NCI-H2227 treated with DMSO at 0.1 percent for 48 hours (cell line): ENCODE measurements at regions not wholly inside any gene's neighbourhood (a gene's known extent, or its start where the extent isn't known, plus 50 kb on each side); places are given as distances from the start of the nearest gene placed in this dataset.

Experiments
- DNase-seq: peaks from one replicate; lab custom pipeline; 2025; lab: John Stamatoyannopoulos, UW

DNA sequence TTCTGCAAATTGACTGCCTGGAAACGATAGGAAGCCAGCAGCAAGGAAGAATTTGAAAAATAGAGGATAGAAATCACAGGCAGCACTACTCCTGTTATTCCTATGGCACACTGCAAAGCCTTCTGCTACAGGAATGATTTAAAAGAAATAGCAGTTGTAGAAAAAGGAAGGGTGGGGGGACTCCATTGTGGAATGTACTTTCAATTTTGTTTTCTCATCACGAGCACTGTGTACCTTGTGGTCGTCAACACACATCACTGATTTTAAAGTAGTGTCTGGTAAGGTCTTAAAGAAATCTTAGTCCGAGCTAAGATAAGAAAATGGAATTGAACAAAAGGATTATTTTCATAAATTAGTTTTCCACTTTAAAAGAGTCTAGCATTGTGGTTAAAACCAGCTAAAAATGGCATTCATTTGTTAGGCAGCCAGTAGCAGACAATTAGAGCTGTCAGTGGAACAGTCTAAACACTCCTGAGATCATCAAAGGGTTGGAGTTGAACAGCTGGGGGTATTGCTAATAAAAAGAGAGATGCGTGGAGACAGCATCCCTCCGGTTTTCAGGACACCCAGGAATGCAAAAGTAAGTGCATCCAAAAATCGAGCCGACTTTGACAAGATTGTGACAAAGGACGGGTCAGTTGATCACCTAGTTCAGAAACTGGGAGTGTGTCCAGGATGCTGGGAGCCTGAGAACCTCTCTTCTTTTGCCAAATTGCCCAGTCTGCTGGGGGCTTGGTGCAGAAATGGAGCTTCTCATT lies 97.8 kb upstream of the WWC1 start:
- no peak for DNase-seq

- no peak for DNase-seq
Measured at GRCh38 chr5:168195110-168195509, 96.3 kb upstream of the WWC1 start.

DNA sequence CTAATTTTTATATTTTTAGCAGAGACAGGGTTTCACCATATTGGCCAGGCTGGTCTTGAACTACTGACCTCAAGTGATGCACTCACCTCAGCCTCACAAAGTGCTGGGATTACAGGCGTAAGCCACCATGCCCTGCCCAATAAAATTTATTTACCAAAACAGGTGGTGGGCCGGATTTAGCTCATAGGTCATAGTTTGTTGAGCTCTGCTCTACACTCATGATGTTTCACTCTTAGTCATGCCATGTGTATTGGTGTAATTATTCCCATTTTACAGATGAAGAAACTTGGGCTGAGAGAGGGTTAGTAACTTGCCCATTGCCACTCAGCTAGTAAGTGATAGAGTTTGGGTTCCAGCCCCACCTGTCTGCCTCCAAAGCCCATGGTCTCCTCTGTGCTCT lies 93.1 kb upstream of the WWC1 start:
- DNase-seq, result no peak

- DNase-seq, result no peak
Measured at GRCh38 chr5:168202996-168203395, 88.4 kb upstream of the WWC1 start.

- DNase-seq, result no peak
Measured at GRCh38 chr5:168204165-168204564, 87.3 kb upstream of the WWC1 start.

GRCh38 chr5:168207450-168208029 lies 83.9 kb upstream of the WWC1 start:
- DNase-seq, result no peak

- no peak for DNase-seq
Measured at GRCh38 chr5:168209244-168209995, 82.0 kb upstream of the WWC1 start.

GRCh38 chr5:168209997-168210396 lies 81.4 kb upstream of the WWC1 start:
- no peak for DNase-seq

GRCh38 chr5:168211245-168211644 lies 80.2 kb upstream of the WWC1 start:
- DNase-seq, result no peak

GRCh38 chr5:168211936-168212335 lies 79.5 kb upstream of the WWC1 start:
- DNase-seq, result no peak

DNA sequence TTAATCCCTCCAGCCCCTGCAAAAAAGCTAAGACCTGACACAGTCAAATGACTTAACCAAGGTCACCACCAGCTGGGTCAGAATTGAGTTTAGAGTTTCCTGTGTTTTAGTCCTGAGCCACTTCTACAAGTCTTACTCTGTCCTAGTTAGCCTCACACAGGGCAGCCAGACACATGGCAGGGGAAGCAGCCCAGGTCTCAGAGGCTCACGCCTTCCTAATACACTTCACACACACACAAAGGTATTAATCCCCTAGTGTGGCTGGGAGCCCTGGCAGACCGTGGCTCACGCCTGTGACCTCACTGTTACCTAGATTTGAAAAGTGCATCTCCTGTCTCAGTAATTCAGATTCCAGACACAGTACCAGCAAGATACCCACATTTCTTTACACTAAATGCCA lies 77.4 kb upstream of the WWC1 start:
- DNase-seq, result no peak

GRCh38 chr5:168214886-168215285 lies 76.6 kb upstream of the WWC1 start:
- DNase-seq, result no peak

- peak; percentile 13 for DNase-seq
Measured at GRCh38 chr5:168215646-168216045, 75.8 kb upstream of the WWC1 start.

- peak; percentile 86 for DNase-seq
Measured at GRCh38 chr5:168216989-168217388, 74.5 kb upstream of the WWC1 start.

DNA sequence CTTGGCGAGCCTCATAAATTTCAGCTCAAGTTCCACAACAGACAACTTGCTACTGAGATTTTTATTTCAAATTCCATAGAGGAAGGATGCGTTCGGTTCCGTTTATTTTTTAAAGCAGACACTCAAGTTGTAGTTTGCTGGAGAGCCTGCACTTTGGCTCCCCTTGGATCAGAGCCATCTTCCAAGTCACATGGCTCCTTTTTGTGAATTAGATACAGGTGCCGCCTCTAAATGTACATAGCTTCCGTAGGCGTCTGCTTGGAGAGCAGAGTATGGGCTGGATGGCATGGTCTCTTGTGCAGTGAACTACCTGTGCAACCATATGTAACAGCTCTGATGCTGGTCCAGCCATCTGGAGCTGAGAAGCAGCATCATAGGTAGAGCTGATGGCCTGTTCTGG lies 73.9 kb upstream of the WWC1 start:
- DNase-seq, result peak; percentile 48

- no peak for DNase-seq
Measured at GRCh38 chr5:168218746-168219145, 72.7 kb upstream of the WWC1 start.

GRCh38 chr5:168219515-168220410 lies 71.7 kb upstream of the WWC1 start:
- DNase-seq, result peak; percentile 53

GRCh38 chr5:168224085-168224484 lies 67.4 kb upstream of the WWC1 start:
- DNase-seq, result no peak

DNA sequence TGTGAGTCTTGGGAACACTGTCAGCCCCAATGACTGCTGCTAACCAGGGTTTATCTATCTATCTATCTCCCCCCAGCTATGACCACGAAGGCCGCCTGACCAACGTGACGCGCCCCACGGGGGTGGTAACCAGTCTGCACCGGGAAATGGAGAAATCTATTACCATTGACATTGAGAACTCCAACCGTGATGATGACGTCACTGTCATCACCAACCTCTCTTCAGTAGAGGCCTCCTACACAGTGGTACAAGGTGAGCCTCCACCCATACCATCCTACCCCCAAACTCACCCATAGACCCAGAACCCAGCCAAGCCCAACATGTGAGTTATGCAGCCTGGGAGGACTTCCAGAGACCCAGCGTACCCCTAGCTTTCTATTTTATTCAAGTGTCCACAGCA lies 65.4 kb upstream of the WWC1 start:
- no peak for DNase-seq

GRCh38 chr5:168227001-168227400 lies 64.4 kb upstream of the WWC1 start:
- no peak for DNase-seq

DNA sequence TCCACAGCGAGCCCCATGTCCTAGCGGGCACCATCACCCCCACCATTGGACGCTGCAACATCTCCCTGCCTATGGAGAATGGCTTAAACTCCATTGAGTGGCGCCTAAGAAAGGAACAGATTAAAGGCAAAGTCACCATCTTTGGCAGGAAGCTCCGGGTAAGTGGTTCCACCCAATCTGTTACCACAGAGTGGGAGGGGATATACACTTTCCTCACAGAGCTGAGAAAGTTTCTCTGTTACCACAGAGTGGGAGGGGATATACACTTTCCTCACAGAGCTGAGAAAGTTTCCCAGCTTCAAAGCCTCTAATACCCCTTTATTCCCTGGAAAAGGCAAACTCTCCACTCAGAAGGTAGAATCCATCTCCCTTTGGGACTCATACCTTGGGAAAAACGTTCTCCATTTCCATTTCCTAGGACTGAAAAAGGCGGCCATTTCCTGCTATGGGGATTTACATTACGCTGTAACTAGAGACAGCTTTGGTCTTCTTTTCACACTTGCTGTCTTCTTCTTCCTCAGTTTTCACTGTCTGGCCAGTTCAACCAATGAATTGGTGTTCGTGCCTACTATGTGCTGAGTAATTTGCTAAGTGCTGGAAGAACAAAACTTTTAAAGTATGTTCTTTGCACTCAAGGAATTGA lies 63.4 kb upstream of the WWC1 start:
- DNase-seq, result no peak

GRCh38 chr5:168228668-168229067 lies 62.8 kb upstream of the WWC1 start:
- no peak for DNase-seq
